H1 (cell line): ENCODE measurements at regions not wholly inside any gene's neighbourhood (a gene's known extent, or its start where the extent isn't known, plus 50 kb on each side); places are given as distances from the start of the nearest gene placed in this dataset.

ENCODE experiments used
- CTCF ChIA-PET: fragments of 300-600 bp; sonication (Branson Sonifier 250); formaldehyde crosslinking; loops from one replicate; lab custom pipeline; 2021; ENCODE audit not compliant: partially characterized antibody; lab: Charles Lee
- POLR2A ChIA-PET: fragments of 300-600 bp; sonication (Branson Sonifier 250); formaldehyde crosslinking; loops from one replicate; lab custom pipeline; 2021; ENCODE audit warnings: inconsistent platforms; ENCODE audit not compliant: partially characterized antibody; lab: Charles Lee
- DNase-seq, 2 experiments: peaks; one replicate each; pipeline versions ENCODE4 v3.0.0 to v3.0.0-alpha.2; 2010 to 2022; ENCODE audit warnings: low spot score in 2 of 2, low read depth in 1 of 2, mixed read lengths in 1 of 2
- FAIRE-seq: peaks from 2 replicates; lab custom pipeline; 2011; peaks lifted over from hg19 to GRCh38; lab: Jason Lieb, UNC
- H2AFZ ChIP-seq: 2 replicates; pipeline ENCODE4 v1.8.1; 2012; ENCODE audit warnings: low read length, inconsistent platforms
- H2AK5ac ChIP-seq: 2 replicates; pipeline ENCODE4 v1.6.1; 2013; ENCODE audit warnings: low read depth, low read length
- H2BK120ac ChIP-seq: replicated peaks from 2 replicates; pipeline ENCODE3; 2013; ENCODE audit warnings: low read depth, low read length, inconsistent platforms
- H2BK12ac ChIP-seq: 2 replicates; pipeline ENCODE4 v1.6.1; 2013; ENCODE audit warnings: low read depth, low read length
- H2BK15ac ChIP-seq: 2 replicates; pipeline ENCODE4 v1.6.1; 2013; ENCODE audit warnings: low read length
- H2BK20ac ChIP-seq: 2 replicates; pipeline ENCODE4 v1.6.1; 2013; ENCODE audit warnings: low read length
- H2BK5ac ChIP-seq: 2 replicates; pipeline ENCODE4 v1.6.1; 2013; ENCODE audit warnings: low read depth, low read length
- H3K14ac ChIP-seq: 2 replicates; pipeline ENCODE4 v1.6.1; 2013; ENCODE audit warnings: inconsistent platforms; ENCODE audit not compliant: insufficient read length
- H3K18ac ChIP-seq: 2 replicates; pipeline ENCODE4 v1.6.1; 2013; ENCODE audit warnings: low read length; ENCODE audit errors: extremely low read depth
- H3K23ac ChIP-seq: 2 replicates; pipeline ENCODE4 v1.6.1; 2013; ENCODE audit warnings: inconsistent platforms; ENCODE audit not compliant: insufficient read length
- H3K23me2 ChIP-seq: 2 replicates; pipeline ENCODE4 v1.6.1; 2013; ENCODE audit warnings: low read depth, low read length
- H3K27ac ChIP-seq: 2 replicates; pipeline ENCODE4 v1.6.1; 2011; ENCODE audit warnings: low read depth, low read length, inconsistent platforms
- H3K27me3 ChIP-seq, 4 experiments: replicated peaks in 1 of 4; 1 replicate in 1 of 4; 2 replicates in 3 of 4; pipeline versions ENCODE4 v1.6.1 to v1.8.1; 2011 to 2013; ENCODE audit warnings: low read length in 3 of 4, mild to moderate bottlenecking in 3 of 4, inconsistent platforms in 2 of 4, mixed read lengths in 2 of 4, moderate library complexity in 1 of 4; ENCODE audit not compliant: control insufficient read depth in 3 of 4, insufficient read depth in 3 of 4; ENCODE audit errors: extremely low read depth in 1 of 4
- H3K36me3 ChIP-seq, 4 experiments: 2 replicates each; pipeline versions ENCODE4 v1.6.1 to v1.8.1; 2011 to 2013; ENCODE audit warnings: mild to moderate bottlenecking in 4 of 4, low read length in 3 of 4, moderate library complexity in 2 of 4, control low read depth in 1 of 4, inconsistent platforms in 1 of 4; ENCODE audit not compliant: insufficient read depth in 4 of 4, control insufficient read depth in 2 of 4
- H3K4ac ChIP-seq: replicated peaks from 2 replicates; pipeline ENCODE3; 2013; ENCODE audit warnings: low read length, low read depth, mixed read lengths, inconsistent platforms; ENCODE audit not compliant: insufficient read length
- H3K4me1 ChIP-seq, 4 experiments: replicated peaks in 1 of 4; 1 replicate in 1 of 4; 2 replicates in 3 of 4; pipeline versions ENCODE4 v1.6.1 to v1.8.1; 2011 to 2013; ENCODE audit warnings: low read length in 3 of 4, inconsistent platforms in 2 of 4, mixed read lengths in 1 of 4; ENCODE audit not compliant: insufficient read depth in 4 of 4, control insufficient read depth in 3 of 4
- H3K4me2 ChIP-seq, 2 experiments: 2 replicates each; pipeline versions ENCODE4 v1.6.1 to v1.8.1; 2011 to 2013; ENCODE audit warnings: low read depth in 2 of 2, low read length in 2 of 2, control low read depth in 1 of 2, inconsistent platforms in 1 of 2, mild to moderate bottlenecking in 1 of 2; ENCODE audit not compliant: insufficient read depth in 1 of 2
- H3K4me3 ChIP-seq, 4 experiments: fragments of 200-600, 300-600 bp in 1 of 4; sonication (generic), shearing (Covaris generic), sonication (Bioruptor Twin) in 1 of 4; 2 replicates each; pipeline versions ENCODE4 v1.5.1 to v1.8.1; 2011 to 2016; ENCODE audit warnings: low read length in 4 of 4, low read depth in 3 of 4, control low read depth in 2 of 4, inconsistent platforms in 2 of 4, mild to moderate bottlenecking in 2 of 4, mixed read lengths in 1 of 4, moderate library complexity in 1 of 4; ENCODE audit not compliant: insufficient read depth in 2 of 4; ENCODE audit errors: extremely low read depth in 1 of 4
- H3K56ac ChIP-seq: replicated peaks from 2 replicates; pipeline ENCODE3; 2013; ENCODE audit warnings: low read depth, mild to moderate bottlenecking, mixed read lengths, low read length, inconsistent platforms; ENCODE audit not compliant: insufficient read length
- H3K79me1 ChIP-seq: 2 replicates; pipeline ENCODE4 v1.6.1; 2013; ENCODE audit warnings: low read depth, low read length, control low read depth
- H3K79me2 ChIP-seq, 2 experiments: 2 replicates each; pipeline versions ENCODE4 v1.6.1 to v1.8.1; 2012 to 2013; ENCODE audit warnings: low read length in 2 of 2, mild to moderate bottlenecking in 2 of 2, inconsistent platforms in 1 of 2; ENCODE audit not compliant: insufficient read depth in 2 of 2, control insufficient read depth in 1 of 2
- H3K9ac ChIP-seq, 4 experiments: replicated peaks in 1 of 4; 1 replicate in 1 of 4; 2 replicates in 3 of 4; pipeline versions ENCODE4 v1.6.1 to v1.8.1; 2011 to 2013; ENCODE audit warnings: low read depth in 3 of 4, low read length in 3 of 4, control low read depth in 2 of 4, mild to moderate bottlenecking in 2 of 4, moderate library complexity in 2 of 4, inconsistent platforms in 1 of 4; ENCODE audit errors: extremely low read depth in 1 of 4
- H3K9me3 ChIP-seq, 2 experiments: 2 replicates each; pipeline versions ENCODE4 v1.6.1 to v1.8.1; 2012 to 2013; ENCODE audit warnings: mild to moderate bottlenecking in 2 of 2, moderate library complexity in 2 of 2, control low read depth in 1 of 2, inconsistent platforms in 1 of 2, low read depth in 1 of 2, low read length in 1 of 2, mixed read lengths in 1 of 2; ENCODE audit not compliant: insufficient read depth in 2 of 2
- H4K20me1 ChIP-seq, 2 experiments: replicated peaks in 1 of 2; 2 replicates each; pipeline versions ENCODE3 to v1.8.1; 2011 to 2013; ENCODE audit warnings: inconsistent platforms in 2 of 2, low read length in 2 of 2, mild to moderate bottlenecking in 1 of 2; ENCODE audit not compliant: insufficient read depth in 2 of 2, control insufficient read depth in 1 of 2
- H4K5ac ChIP-seq: 2 replicates; pipeline ENCODE4 v1.6.1; 2013; ENCODE audit warnings: low read length, low read depth, mixed read lengths, inconsistent platforms; ENCODE audit not compliant: insufficient read length
- H4K8ac ChIP-seq: 2 replicates; pipeline ENCODE4 v1.8.0; 2013; ENCODE audit warnings: mild to moderate bottlenecking, moderate library complexity, low read length, inconsistent platforms; ENCODE audit not compliant: insufficient read depth; ENCODE audit errors: extremely low read depth
- H4K91ac ChIP-seq: replicated peaks from 2 replicates; pipeline ENCODE3; 2013; ENCODE audit warnings: low read length, mixed read lengths, inconsistent platforms; ENCODE audit not compliant: insufficient read length
- GTF2F1 ChIP-seq: IDR thresholded peaks from 2 replicates; pipeline ENCODE4 v1.6.1; 2012; ENCODE audit warnings: low read depth, low read length, improper control_type of control experiment, borderline replicate concordance
- SP1 ChIP-seq: IDR thresholded peaks from 2 replicates; pipeline ENCODE4 v1.6.1; 2011; ENCODE audit warnings: low read depth, low read length
- SUZ12 ChIP-seq: fragments of 200-600 bp; sonication (generic); IDR thresholded peaks from 2 replicates; pipeline ENCODE4 v1.6.1; 2012; ENCODE audit warnings: mild to moderate bottlenecking, inconsistent platforms, low read length, moderate library complexity, mixed read lengths

DNA sequence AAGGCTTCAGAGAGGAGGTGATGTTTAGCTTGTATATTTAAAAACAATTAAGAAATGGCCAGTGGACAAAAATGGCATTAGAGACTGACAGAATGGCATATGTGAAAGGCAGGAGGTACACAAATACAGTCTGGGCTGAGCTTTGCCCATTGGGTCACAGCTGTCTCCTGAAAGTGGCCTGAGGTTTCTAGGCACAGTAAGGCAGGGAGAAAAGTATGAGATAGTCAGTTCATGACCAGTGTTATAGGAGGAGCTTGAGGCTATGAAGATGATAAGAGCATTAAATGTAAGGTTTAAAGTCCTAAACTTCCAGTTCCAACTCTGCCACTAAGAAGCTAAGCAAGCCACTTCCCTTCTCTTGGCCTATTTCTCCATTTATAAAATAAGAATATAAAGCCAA lies 111.2 kb upstream of the SETMAR start:
- no peak for FAIRE-seq

More for the DNA sequence above, 111.2 kb upstream of the SETMAR start:
- peaks cover 13 to 14% of the 10 kb centered on the region in 2 experiments for H3K9me3 ChIP-seq
- no peak overlapping the region for H4K5ac ChIP-seq
- 0 out of 2 replicates have a peak overlapping the region, but pooled peaks have one; percentile 43 for H2AK5ac ChIP-seq
- no peak overlapping the region for H2BK5ac ChIP-seq
- ChIA-PET POLR2A (no interaction called here), CTCF (no interaction called here)
- no peak overlapping the region for H4K91ac ChIP-seq
- no peaks in the 10 kb centered on the region for H3K27me3 ChIP-seq
- no peaks in the 10 kb centered on the region for H3K79me1 ChIP-seq
- no peak overlapping the region for H2BK15ac ChIP-seq
- no peaks in the 10 kb centered on the region for H3K23me2 ChIP-seq
- no peak overlapping the region for H3K9ac ChIP-seq
- H3K4me2 ChIP-seq, result no peak overlapping the region
- H3K18ac ChIP-seq, result no peak overlapping the region
- H2BK12ac ChIP-seq, result no peak overlapping the region
- H3K4me1 ChIP-seq, result no peaks in the 10 kb centered on the region
- no peak overlapping the region for H2BK20ac ChIP-seq
- no peaks in the 10 kb centered on the region for H4K20me1 ChIP-seq
- no peak overlapping the region for H2AFZ ChIP-seq
- no peaks in the 10 kb centered on the region; a peak in 1 of 8 replicates for H3K36me3 ChIP-seq
- no peak overlapping the region for H3K14ac ChIP-seq
- no peaks in the 10 kb centered on the region for H3K79me2 ChIP-seq
- H4K8ac ChIP-seq, result no peak overlapping the region
- H3K56ac ChIP-seq, result no peak overlapping the region
- no peak overlapping the region for H3K4me3 ChIP-seq
- H3K23ac ChIP-seq, result no peak overlapping the region
- H3K4ac ChIP-seq, result no peak overlapping the region
- TF ChIP-seq SP1 (no peak), GTF2F1 (no peak), SUZ12 (no peak)
- H3K27ac ChIP-seq, result no peak overlapping the region
- DNase-seq, result no peak
- H2BK120ac ChIP-seq, result no peak overlapping the region
